Mucosa of stomach (tissue), 1 donor: ENCODE measurements at regions not wholly inside any gene's neighbourhood (a gene's known extent, or its start where the extent isn't known, plus 50 kb on each side); places are given as distances from the start of the nearest gene placed in this dataset.

ENCODE experiments used
- H3K27me3 ChIP-seq: one replicate; pipeline ENCODE4 v1.7.0; 2013; ENCODE audit warnings: mild to moderate bottlenecking, low read length; ENCODE audit not compliant: control insufficient read depth, insufficient read depth
- H3K36me3 ChIP-seq: one replicate; pipeline ENCODE4 v1.7.0; 2013; ENCODE audit warnings: low read length; ENCODE audit not compliant: control insufficient read depth, insufficient read depth
- H3K4me1 ChIP-seq: one replicate; pipeline ENCODE4 v1.7.0; 2013; ENCODE audit warnings: mild to moderate bottlenecking, low read length; ENCODE audit not compliant: control insufficient read depth, insufficient read depth
- H3K4me3 ChIP-seq: one replicate; pipeline ENCODE4 v1.7.0; 2013; ENCODE audit warnings: low read length
- H3K9ac ChIP-seq: one replicate; pipeline ENCODE4 v1.7.0; 2013; ENCODE audit warnings: mild to moderate bottlenecking, low read length, moderate library complexity
- H3K9me3 ChIP-seq: one replicate; pipeline ENCODE4 v1.7.0; 2013; ENCODE audit warnings: mild to moderate bottlenecking, low read length, moderate library complexity; ENCODE audit not compliant: control insufficient read depth
- donor health status: Pancreatic carcinoma.

- H3K9me3 ChIP-seq, result no peaks in the 10 kb centered on the region
- no peaks in the 10 kb centered on the region for H3K36me3 ChIP-seq
- H3K27me3 ChIP-seq, result no peaks in the 10 kb centered on the region
- H3K9ac ChIP-seq, result no peak overlapping the region
- H3K4me3 ChIP-seq, result no peak overlapping the region
- no peaks in the 10 kb centered on the region for H3K4me1 ChIP-seq
Observed at GRCh38 chr10:90458571-90458970, 399.3 kb downstream of the HTR7 start.

- Histone ChIP-seq H3K27me3 (no peaks in the 10 kb centered on the region), H3K9ac (no peak overlapping the region), H3K9me3 (no peaks in the 10 kb centered on the region), H3K4me1 (no peaks in the 10 kb centered on the region), H3K36me3 (no peaks in the 10 kb centered on the region), H3K4me3 (no peak overlapping the region)
Observed at GRCh38 chr10:90461437-90462155, 396.2 kb downstream of the HTR7 start.

- Histone ChIP-seq H3K27me3 (no peaks in the 10 kb centered on the region), H3K4me3 (no peak overlapping the region), H3K4me1 (no peaks in the 10 kb centered on the region), H3K9me3 (no peaks in the 10 kb centered on the region), H3K36me3 (no peaks in the 10 kb centered on the region), H3K9ac (no peak overlapping the region)
Observed at GRCh38 chr10:90462749-90463470, 394.9 kb downstream of the HTR7 start.

GRCh38 chr10:90464329-90464728 lies 393.5 kb downstream of the HTR7 start:
- Histone ChIP-seq H3K9ac (no peak overlapping the region), H3K36me3 (no peaks in the 10 kb centered on the region), H3K4me3 (no peak overlapping the region), H3K4me1 (no peaks in the 10 kb centered on the region), H3K9me3 (no peaks in the 10 kb centered on the region), H3K27me3 (no peaks in the 10 kb centered on the region)

GRCh38 chr10:90470966-90471365 lies 386.9 kb downstream of the HTR7 start:
- Histone ChIP-seq H3K36me3 (no peaks in the 10 kb centered on the region), H3K27me3 (no peaks in the 10 kb centered on the region), H3K9ac (no peak overlapping the region), H3K4me3 (no peak overlapping the region), H3K4me1 (no peaks in the 10 kb centered on the region), H3K9me3 (no peaks in the 10 kb centered on the region)

- Histone ChIP-seq H3K4me1 (no peaks in the 10 kb centered on the region), H3K9ac (no peak overlapping the region), H3K4me3 (no peak overlapping the region), H3K27me3 (no peaks in the 10 kb centered on the region), H3K9me3 (no peaks in the 10 kb centered on the region), H3K36me3 (no peaks in the 10 kb centered on the region)
Observed at GRCh38 chr10:90480466-90480865, 377.4 kb downstream of the HTR7 start.

GRCh38 chr10:90481326-90481923 lies 376.4 kb downstream of the HTR7 start:
- H3K27me3 ChIP-seq, result no peaks in the 10 kb centered on the region

GRCh38 chr10:90484518-90484917 lies 373.3 kb downstream of the HTR7 start:
- Histone ChIP-seq H3K9me3 (no peaks in the 10 kb centered on the region), H3K27me3 (no peaks in the 10 kb centered on the region), H3K36me3 (no peaks in the 10 kb centered on the region), H3K9ac (no peak overlapping the region), H3K4me3 (no peak overlapping the region), H3K4me1 (no peaks in the 10 kb centered on the region)

More at GRCh38 chr10:90481326-90481923, 376.4 kb downstream of the HTR7 start:
- H3K36me3 ChIP-seq, result no peaks in the 10 kb centered on the region
- H3K9ac ChIP-seq, result no peak overlapping the region
- H3K4me1 ChIP-seq, result no peaks in the 10 kb centered on the region
- no peaks in the 10 kb centered on the region for H3K9me3 ChIP-seq
- no peak overlapping the region for H3K4me3 ChIP-seq

- H3K27me3 ChIP-seq, result no peaks in the 10 kb centered on the region
- H3K4me3 ChIP-seq, result no peak overlapping the region
- no peaks in the 10 kb centered on the region for H3K4me1 ChIP-seq
- H3K36me3 ChIP-seq, result no peaks in the 10 kb centered on the region
- H3K9me3 ChIP-seq, result no peaks in the 10 kb centered on the region
- no peak overlapping the region for H3K9ac ChIP-seq
Observed at GRCh38 chr10:90494183-90494582, 363.7 kb downstream of the HTR7 start.

- no peak overlapping the region for H3K4me3 ChIP-seq
- H3K9ac ChIP-seq, result no peak overlapping the region
- no peaks in the 10 kb centered on the region for H3K36me3 ChIP-seq
- H3K27me3 ChIP-seq, result no peaks in the 10 kb centered on the region
- H3K4me1 ChIP-seq, result no peaks in the 10 kb centered on the region
- no peaks in the 10 kb centered on the region for H3K9me3 ChIP-seq
Observed at GRCh38 chr10:90504172-90504571, 353.7 kb downstream of the HTR7 start.

- Histone ChIP-seq H3K27me3 (no peaks in the 10 kb centered on the region), H3K4me1 (no peaks in the 10 kb centered on the region), H3K9ac (no peak overlapping the region), H3K4me3 (no peak overlapping the region), H3K9me3 (no peaks in the 10 kb centered on the region), H3K36me3 (no peaks in the 10 kb centered on the region)
Observed at GRCh38 chr10:90526721-90527120, 331.1 kb downstream of the HTR7 start.

GRCh38 chr10:90530521-90530920 lies 327.3 kb downstream of the HTR7 start:
- H3K9me3 ChIP-seq, result no peaks in the 10 kb centered on the region
- no peaks in the 10 kb centered on the region for H3K36me3 ChIP-seq
- H3K4me3 ChIP-seq, result no peak overlapping the region
- H3K27me3 ChIP-seq, result no peaks in the 10 kb centered on the region
- H3K9ac ChIP-seq, result no peak overlapping the region
- H3K4me1 ChIP-seq, result no peaks in the 10 kb centered on the region
